ENCODE measurements at regions not wholly inside any gene's neighbourhood (a gene's known extent, or its start where the extent isn't known, plus 50 kb on each side); places are given as distances from the start of the nearest gene placed in this dataset.

DNA sequence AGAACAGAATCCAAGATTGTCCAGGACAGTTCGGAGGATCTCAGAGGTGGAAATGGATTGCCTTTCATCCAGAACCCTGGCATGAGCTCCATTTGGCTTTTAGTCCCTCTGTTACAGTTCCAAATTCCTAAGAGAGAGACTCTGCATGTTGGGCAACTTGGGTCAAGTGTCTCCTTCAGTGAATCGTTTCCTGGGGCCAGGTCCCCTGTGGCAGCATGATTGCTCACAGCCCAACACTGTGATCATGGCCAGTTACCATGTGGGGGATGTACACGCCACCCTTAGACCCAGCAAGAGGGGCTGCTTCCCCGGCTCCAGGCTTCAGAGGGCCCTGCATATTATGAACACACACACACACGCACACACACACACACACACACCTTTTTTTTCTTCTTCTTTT, 118.6 kb upstream of the GLI2 start:
- no peaks in the 10 kb centered on the region for H3K36me3 ChIP-seq (ENCODE audit: insufficient read depth, low read length)
- peak overlapping the region; percentile 64 for H2AFZ ChIP-seq (ENCODE audit: low read length)
- peaks cover 50% of the 10 kb centered on the region for H3K4me1 ChIP-seq (ENCODE audit: insufficient read depth, low read length)
- no peaks in the 10 kb centered on the region for H3K27me3 ChIP-seq (ENCODE audit: insufficient read depth, low read length)
- peak overlapping the region; percentile 39 for H3K27ac ChIP-seq (ENCODE audit: low read depth, low read length)
- H3K79me2 ChIP-seq (ENCODE audit: insufficient read depth, low read length): no peaks in the 10 kb centered on the region
- peak overlapping the region; percentile 20 for H3K4me2 ChIP-seq (ENCODE audit: insufficient read depth, low read length)
- H4K20me1 ChIP-seq (ENCODE audit: insufficient read depth, low read length): no peaks in the 10 kb centered on the region
- H3K9me3 ChIP-seq (ENCODE audit: low read depth, low read length): no peaks in the 10 kb centered on the region
- no peak overlapping the region for H3K4me3 ChIP-seq (ENCODE audit: insufficient read depth, low read length)
- DNase-seq (ENCODE audit: insufficient read length, low spot score, missing footprints): peak; percentile 77
- TF ChIP-seq, protein P1, sequence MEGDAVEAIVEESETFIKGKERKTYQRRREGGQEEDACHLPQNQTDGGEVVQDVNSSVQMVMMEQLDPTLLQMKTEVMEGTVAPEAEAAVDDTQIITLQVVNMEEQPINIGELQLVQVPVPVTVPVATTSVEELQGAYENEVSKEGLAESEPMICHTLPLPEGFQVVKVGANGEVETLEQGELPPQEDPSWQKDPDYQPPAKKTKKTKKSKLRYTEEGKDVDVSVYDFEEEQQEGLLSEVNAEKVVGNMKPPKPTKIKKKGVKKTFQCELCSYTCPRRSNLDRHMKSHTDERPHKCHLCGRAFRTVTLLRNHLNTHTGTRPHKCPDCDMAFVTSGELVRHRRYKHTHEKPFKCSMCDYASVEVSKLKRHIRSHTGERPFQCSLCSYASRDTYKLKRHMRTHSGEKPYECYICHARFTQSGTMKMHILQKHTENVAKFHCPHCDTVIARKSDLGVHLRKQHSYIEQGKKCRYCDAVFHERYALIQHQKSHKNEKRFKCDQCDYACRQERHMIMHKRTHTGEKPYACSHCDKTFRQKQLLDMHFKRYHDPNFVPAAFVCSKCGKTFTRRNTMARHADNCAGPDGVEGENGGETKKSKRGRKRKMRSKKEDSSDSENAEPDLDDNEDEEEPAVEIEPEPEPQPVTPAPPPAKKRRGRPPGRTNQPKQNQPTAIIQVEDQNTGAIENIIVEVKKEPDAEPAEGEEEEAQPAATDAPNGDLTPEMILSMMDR (IDR thresholded peaks at IDR 0.05; ENCODE audit: extremely low read depth, low read depth, low read length): no peak

DNA sequence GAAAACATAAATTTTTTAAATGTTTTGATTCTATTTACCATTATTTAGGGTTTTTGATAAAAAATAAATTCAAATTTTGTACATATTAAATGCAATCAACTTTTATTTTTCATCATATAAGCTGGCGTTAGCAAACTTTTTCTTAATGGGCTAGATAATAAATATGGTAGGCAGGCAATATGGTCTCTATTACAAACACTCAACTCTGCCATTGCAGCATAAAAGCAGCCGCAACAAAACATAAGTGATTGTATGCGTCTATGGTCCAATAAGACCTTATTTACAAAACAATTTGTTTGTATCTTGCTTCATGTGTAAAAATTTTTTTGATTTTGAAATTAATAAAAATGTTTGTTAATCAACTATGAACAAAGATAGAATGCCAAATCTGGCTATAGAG, 116.8 kb upstream of the GLI2 start:
- TF ChIP-seq, protein P1 (IDR thresholded peaks at IDR 0.05; ENCODE audit: extremely low read depth, low read depth, low read length): no peak
- H3K36me3 ChIP-seq (ENCODE audit: insufficient read depth, low read length): no peaks in the 10 kb centered on the region
- DNase-seq (ENCODE audit: insufficient read length, low spot score, missing footprints): no peak

DNA sequence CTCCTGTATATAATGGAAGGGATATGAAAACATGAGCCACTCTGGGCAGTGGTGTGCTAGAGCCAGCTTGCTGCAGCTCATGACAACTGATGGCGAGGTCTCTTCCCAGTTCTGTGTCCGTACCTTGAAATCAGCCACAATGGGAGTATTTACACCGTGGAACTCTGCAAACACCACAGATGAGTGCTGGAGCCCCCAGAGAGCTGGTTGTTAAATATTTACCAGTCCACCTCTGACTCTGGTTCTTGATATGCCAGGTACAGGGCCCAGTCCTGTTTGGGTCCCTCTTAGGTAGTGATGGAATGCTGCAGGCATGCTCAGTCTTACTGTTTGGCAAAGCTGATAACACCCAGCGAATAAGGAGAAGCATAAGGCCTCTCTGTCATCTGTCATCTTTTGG, 116.1 kb upstream of the GLI2 start:
- no peaks in the 10 kb centered on the region for H3K9me3 ChIP-seq (ENCODE audit: low read depth, low read length)
- no peaks in the 10 kb centered on the region for H4K20me1 ChIP-seq (ENCODE audit: insufficient read depth, low read length)
- peaks cover 25% of the 10 kb centered on the region for H3K4me1 ChIP-seq (ENCODE audit: insufficient read depth, low read length)
- H3K27me3 ChIP-seq (ENCODE audit: insufficient read depth, low read length): no peaks in the 10 kb centered on the region
- no peaks in the 10 kb centered on the region for H3K79me2 ChIP-seq (ENCODE audit: insufficient read depth, low read length)
- H2AFZ ChIP-seq (ENCODE audit: low read length): peak overlapping the region; percentile 1
- no peaks in the 10 kb centered on the region for H3K36me3 ChIP-seq (ENCODE audit: insufficient read depth, low read length)
- H3K4me2 ChIP-seq (ENCODE audit: insufficient read depth, low read length): no peak overlapping the region
- TF ChIP-seq, protein P1 (IDR thresholded peaks at IDR 0.05; ENCODE audit: extremely low read depth, low read depth, low read length): no peak
- DNase-seq (ENCODE audit: insufficient read length, low spot score, missing footprints): peak; percentile 29
- H3K27ac ChIP-seq (ENCODE audit: low read depth, low read length): no peak overlapping the region
- H3K4me3 ChIP-seq (ENCODE audit: insufficient read depth, low read length): no peak overlapping the region

More for the DNA sequence above, 116.8 kb upstream of the GLI2 start:
- no peak overlapping the region for H3K4me2 ChIP-seq (ENCODE audit: insufficient read depth, low read length)
- no peak overlapping the region for H2AFZ ChIP-seq (ENCODE audit: low read length)
- H3K4me1 ChIP-seq (ENCODE audit: insufficient read depth, low read length): peaks cover 32% of the 10 kb centered on the region
- H3K27ac ChIP-seq (ENCODE audit: low read depth, low read length): no peak overlapping the region
- no peak overlapping the region for H3K4me3 ChIP-seq (ENCODE audit: insufficient read depth, low read length)
- H3K27me3 ChIP-seq (ENCODE audit: insufficient read depth, low read length): no peaks in the 10 kb centered on the region
- no peaks in the 10 kb centered on the region for H3K9me3 ChIP-seq (ENCODE audit: low read depth, low read length)
- H4K20me1 ChIP-seq (ENCODE audit: insufficient read depth, low read length): no peaks in the 10 kb centered on the region
- no peaks in the 10 kb centered on the region for H3K79me2 ChIP-seq (ENCODE audit: insufficient read depth, low read length)

DNA sequence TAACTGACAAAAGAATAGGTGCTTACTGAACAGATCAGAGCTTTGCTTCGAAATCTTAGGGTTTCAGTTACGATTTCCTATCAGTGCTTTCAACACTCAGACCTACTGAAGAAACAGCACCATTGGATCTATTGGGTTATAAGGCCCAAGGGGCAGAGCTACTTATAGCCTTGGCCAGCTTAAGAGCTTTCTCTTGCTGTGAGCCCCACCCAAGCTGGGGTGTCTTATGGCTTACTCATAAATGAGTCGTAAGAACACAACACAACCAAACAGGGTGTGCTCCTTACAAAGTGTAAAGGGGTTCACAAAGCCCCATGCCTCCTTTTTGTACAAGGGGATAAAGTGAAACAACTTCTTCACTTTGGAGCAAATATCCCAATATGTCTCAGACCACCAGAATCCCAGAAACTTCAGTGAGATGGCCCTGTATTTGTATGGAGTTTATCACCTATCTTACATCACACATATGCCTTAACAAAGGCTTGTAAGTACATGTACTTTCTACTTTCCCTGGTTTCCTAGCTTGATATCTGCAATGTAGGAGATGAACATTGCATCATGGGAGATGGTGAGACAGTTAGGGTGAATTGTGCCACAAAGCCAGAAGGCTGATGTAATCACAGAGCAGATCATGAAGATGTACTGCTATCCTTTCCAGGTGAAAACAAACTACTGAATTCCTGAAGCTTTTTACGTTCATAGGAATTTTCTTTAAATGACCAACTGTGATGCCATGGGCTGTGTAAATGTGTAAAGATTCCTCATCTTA, 115.5 kb upstream of the GLI2 start:
- Histone ChIP-seq H3K4me3 (ENCODE audit: insufficient read depth, low read length) (no peak overlapping the region), H3K27me3 (ENCODE audit: insufficient read depth, low read length) (no peaks in the 10 kb centered on the region), H4K20me1 (ENCODE audit: insufficient read depth, low read length) (no peaks in the 10 kb centered on the region), H3K27ac (ENCODE audit: low read depth, low read length) (peak overlapping the region; percentile 52), H3K9me3 (ENCODE audit: low read depth, low read length) (no peaks in the 10 kb centered on the region), H3K36me3 (ENCODE audit: insufficient read depth, low read length) (no peaks in the 10 kb centered on the region), H2AFZ (ENCODE audit: low read length) (peak overlapping the region; percentile 1), H3K4me1 (ENCODE audit: insufficient read depth, low read length) (peaks cover 19% of the 10 kb centered on the region), H3K4me2 (ENCODE audit: insufficient read depth, low read length) (no peak overlapping the region), H3K79me2 (ENCODE audit: insufficient read depth, low read length) (no peaks in the 10 kb centered on the region)
- peak; percentile 95 for DNase-seq (ENCODE audit: insufficient read length, low spot score, missing footprints)
- TF ChIP-seq, protein P1 (IDR thresholded peaks at IDR 0.05; ENCODE audit: extremely low read depth, low read depth, low read length): no peak
